ENCODE measurements at regions not wholly inside any gene's neighbourhood (a gene's known extent, or its start where the extent isn't known, plus 50 kb on each side); places are given as distances from the start of the nearest gene placed in this dataset.
"Not testable (repeated sequence)": the region's sequence is repeated elsewhere in the genome, so short reads cannot be mapped to it uniquely, and the experiment has no call there.

DNA sequence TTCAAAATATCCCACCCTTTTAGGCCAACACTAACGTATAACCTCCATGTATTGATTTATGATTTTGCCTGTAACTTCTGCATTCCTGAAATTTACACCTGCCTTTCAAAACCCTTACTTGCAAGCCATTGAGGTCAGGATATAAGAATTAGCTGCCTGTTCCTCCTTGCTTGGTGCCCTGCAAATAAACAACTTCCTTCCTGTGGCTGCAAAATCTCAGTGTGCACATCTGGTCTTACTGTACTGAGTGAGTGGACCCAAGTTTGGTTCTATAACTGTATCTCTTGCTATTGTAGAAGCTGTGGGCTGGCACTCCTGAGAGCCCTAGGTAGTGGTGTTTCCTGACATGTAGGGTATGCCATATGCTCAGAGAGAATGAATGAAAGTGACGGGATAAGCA is 191.1 kb upstream of the RASGRP1 start:
- ChIA-PET CTCF (no interaction called here), POLR2A (no interaction called here)
- Histone ChIP-seq H3K4me3 (ENCODE audit: low read length) (no peak overlapping the region), H3K36me3 (ENCODE audit: control insufficient read depth in 2 of 3, insufficient read depth in 3 of 3, low read length in 3 of 3) (no peaks in the 10 kb centered on the region), H3K27me3 (ENCODE audit: control insufficient read depth in 2 of 2, insufficient read depth in 2 of 2, low read length in 2 of 2) (no peaks in the 10 kb centered on the region), H3K9me3 (ENCODE audit: control insufficient read depth in 2 of 3, low read length in 3 of 3) (no peaks in the 10 kb centered on the region), H3K27ac (ENCODE audit: low read depth, low read length) (no peak overlapping the region), H3K4me1 (ENCODE audit: control insufficient read depth in 2 of 2, insufficient read depth in 2 of 2, low read length in 2 of 2) (no peaks in the 10 kb centered on the region)
- Mint-ChIP-seq H3K4me3 (no peak overlapping the region), H3K36me3 (no peaks in the 10 kb centered on the region), H3K4me1 (peaks cover 0 to 2% (median 0%) of the 10 kb centered on the region in 7 donors), H3K9me3 (peaks cover 0 to 1% (median 0%) of the 10 kb centered on the region in 11 donors), H3K27ac (no peak overlapping the region), H3K27me3 (peaks cover 38 to 53% (median 46%) of the 10 kb centered on the region in 5 donors)
- DNase-seq (no peak), ATAC-seq (no peak)
- intact Hi-C loops (cut with micrococcal nuclease), result no loop called here

DNA sequence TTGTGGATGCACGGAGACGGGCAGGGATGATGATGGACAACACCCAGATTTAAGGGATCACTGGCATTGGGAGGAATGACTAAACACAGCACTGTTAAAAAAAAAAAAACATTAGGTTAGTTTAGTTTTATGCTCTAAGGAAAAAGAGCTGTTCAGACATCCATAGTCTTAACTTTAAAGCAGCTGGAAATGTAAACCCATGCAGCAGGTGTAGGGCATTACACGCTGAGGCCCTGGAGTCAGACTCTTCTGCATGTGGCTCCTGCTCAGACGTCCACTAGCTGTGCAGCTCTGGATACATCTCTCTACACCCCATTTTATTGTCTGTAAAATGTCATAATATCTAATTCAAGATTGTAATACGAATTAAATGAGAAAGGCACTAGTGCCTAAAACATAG is 191.8 kb upstream of the RASGRP1 start:
- Mint-ChIP-seq H3K27me3 (peaks cover 31 to 49% (median 40%) of the 10 kb centered on the region in 5 donors), H3K4me3 (no peak overlapping the region), H3K27ac (no peak overlapping the region), H3K9me3 (peaks cover 0 to 1% (median 0%) of the 10 kb centered on the region in 11 donors), H3K36me3 (no peaks in the 10 kb centered on the region), H3K4me1 (peaks cover 0 to 2% (median 0%) of the 10 kb centered on the region in 7 donors)
- intact Hi-C loops (cut with micrococcal nuclease), result no loop called here
- H3K27ac ChIP-seq (ENCODE audit: low read depth, low read length), result no peak overlapping the region
- H3K36me3 ChIP-seq (ENCODE audit: control insufficient read depth in 2 of 3, insufficient read depth in 3 of 3, low read length in 3 of 3), result no peaks in the 10 kb centered on the region
- no peaks in the 10 kb centered on the region for H3K4me1 ChIP-seq (ENCODE audit: control insufficient read depth in 2 of 2, insufficient read depth in 2 of 2, low read length in 2 of 2)
- no peaks in the 10 kb centered on the region for H3K9me3 ChIP-seq (ENCODE audit: control insufficient read depth in 2 of 3, low read length in 3 of 3)
- H3K27me3 ChIP-seq (ENCODE audit: control insufficient read depth in 2 of 2, insufficient read depth in 2 of 2, low read length in 2 of 2), result no peaks in the 10 kb centered on the region
- CTCF ChIA-PET, result no interaction called here
- ATAC-seq (no peak), DNase-seq (no peak)
- POLR2A ChIA-PET, result no interaction called here
- no peak overlapping the region for H3K4me3 ChIP-seq (ENCODE audit: low read length)

DNA sequence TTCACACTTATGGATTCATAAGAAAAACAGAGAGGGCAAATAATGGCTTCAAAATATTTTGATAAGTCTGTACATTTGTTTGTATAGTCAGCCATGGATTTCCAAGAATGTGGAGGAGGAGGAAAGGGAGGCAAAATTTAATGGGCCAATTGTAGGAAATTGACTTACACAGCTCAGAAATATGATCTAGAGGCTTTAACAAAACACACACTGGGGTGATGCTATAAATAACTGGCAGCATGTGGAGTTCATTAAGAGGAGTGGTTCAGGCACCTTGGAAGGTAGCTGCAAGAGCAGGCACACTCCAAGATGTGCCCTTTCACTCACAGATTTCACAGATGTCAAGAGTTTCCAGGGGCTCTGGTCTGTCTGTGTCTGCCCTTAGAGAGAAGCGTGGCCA is 193.4 kb upstream of the RASGRP1 start:
- Histone ChIP-seq H3K36me3 (ENCODE audit: control insufficient read depth in 2 of 3, insufficient read depth in 3 of 3, low read length in 3 of 3) (no peaks in the 10 kb centered on the region), H3K27me3 (ENCODE audit: control insufficient read depth in 2 of 2, insufficient read depth in 2 of 2, low read length in 2 of 2) (no peaks in the 10 kb centered on the region), H3K9me3 (ENCODE audit: control insufficient read depth in 2 of 3, low read length in 3 of 3) (no peaks in the 10 kb centered on the region), H3K4me3 (ENCODE audit: low read length) (no peak overlapping the region), H3K27ac (ENCODE audit: low read depth, low read length) (no peak overlapping the region), H3K4me1 (ENCODE audit: control insufficient read depth in 2 of 2, insufficient read depth in 2 of 2, low read length in 2 of 2) (no peaks in the 10 kb centered on the region)
- intact Hi-C loops (cut with micrococcal nuclease), result no loop called here
- Mint-ChIP-seq H3K27ac (no peak overlapping the region), H3K4me3 (no peak overlapping the region), H3K27me3 (peaks cover 24 to 43% (median 40%) of the 10 kb centered on the region in 5 donors), H3K36me3 (no peaks in the 10 kb centered on the region), H3K4me1 (peaks cover 0 to 2% (median 0%) of the 10 kb centered on the region in 7 donors), H3K9me3 (peaks cover 0 to 1% (median 0%) of the 10 kb centered on the region in 11 donors)
- POLR2A ChIA-PET, result no interaction called here
- CTCF ChIA-PET, result no interaction called here
- DNase-seq (no peak), ATAC-seq (no peak)

DNA sequence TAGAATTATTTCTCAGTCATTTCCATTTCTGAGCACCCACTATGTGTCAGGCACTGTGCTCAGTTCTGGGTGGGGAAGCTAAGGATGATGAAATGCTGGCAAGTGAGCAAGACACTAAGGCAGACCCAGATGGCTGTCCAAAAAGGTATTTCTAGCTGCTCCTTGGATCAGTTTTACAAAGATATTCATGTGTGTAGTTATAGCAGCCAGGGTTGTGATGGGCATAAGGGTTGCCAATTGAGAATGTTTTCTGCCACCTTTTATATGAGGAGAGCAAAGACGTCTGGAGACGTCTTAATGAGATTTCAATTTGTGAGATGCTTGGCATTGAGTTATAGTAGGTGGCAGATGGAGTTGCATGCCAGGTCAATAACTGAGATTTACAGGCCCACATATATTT is 197.1 kb upstream of the RASGRP1 start:
- POLR2A ChIA-PET, result no interaction called here
- no peaks in the 10 kb centered on the region for H3K9me3 ChIP-seq (ENCODE audit: control insufficient read depth in 2 of 3, low read length in 3 of 3)
- no peaks in the 10 kb centered on the region for H3K27me3 ChIP-seq (ENCODE audit: control insufficient read depth in 2 of 2, insufficient read depth in 2 of 2, low read length in 2 of 2)
- intact Hi-C loops (cut with micrococcal nuclease), result no loop called here
- no peaks in the 10 kb centered on the region for H3K4me1 Mint-ChIP-seq
- H3K27ac ChIP-seq (ENCODE audit: low read depth, low read length), result no peak overlapping the region
- no peaks in the 10 kb centered on the region for H3K4me1 ChIP-seq (ENCODE audit: control insufficient read depth in 2 of 2, insufficient read depth in 2 of 2, low read length in 2 of 2)
- peaks cover 0 to 2% (median 0%) of the 10 kb centered on the region in 11 donors for H3K9me3 Mint-ChIP-seq
- H3K27ac Mint-ChIP-seq, result no peak overlapping the region
- DNase-seq (no peak), ATAC-seq (no peak)
- H3K36me3 Mint-ChIP-seq, result no peaks in the 10 kb centered on the region
- H3K36me3 ChIP-seq (ENCODE audit: control insufficient read depth in 2 of 3, insufficient read depth in 3 of 3, low read length in 3 of 3), result no peaks in the 10 kb centered on the region
- CTCF ChIA-PET, result no interaction called here
- no peak overlapping the region for H3K4me3 ChIP-seq (ENCODE audit: low read length)
- no peak overlapping the region for H3K4me3 Mint-ChIP-seq
- peaks cover 0 to 29% (median 23%) of the 10 kb centered on the region in 5 donors for H3K27me3 Mint-ChIP-seq

DNA sequence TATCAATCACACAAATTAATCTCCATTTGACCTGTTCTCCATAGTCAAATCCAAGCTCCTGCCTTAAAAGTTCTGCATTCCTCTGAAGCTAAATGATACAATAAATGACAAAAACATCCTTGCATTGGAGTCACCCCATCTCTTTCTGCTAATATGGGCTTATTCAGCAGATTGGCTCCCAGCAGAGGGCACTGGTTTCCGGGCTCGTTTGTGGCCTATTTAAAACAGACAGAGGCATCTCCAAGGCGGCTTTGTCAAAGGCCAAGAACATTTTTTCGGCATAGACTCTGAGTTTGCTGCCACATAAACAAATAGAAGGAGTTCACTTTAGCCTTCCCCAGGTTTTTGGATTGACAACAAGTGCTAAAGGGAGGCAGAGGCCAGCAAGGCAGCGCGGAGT is 204.4 kb upstream of the RASGRP1 start:
- no peak overlapping the region for H3K4me3 Mint-ChIP-seq

DNA sequence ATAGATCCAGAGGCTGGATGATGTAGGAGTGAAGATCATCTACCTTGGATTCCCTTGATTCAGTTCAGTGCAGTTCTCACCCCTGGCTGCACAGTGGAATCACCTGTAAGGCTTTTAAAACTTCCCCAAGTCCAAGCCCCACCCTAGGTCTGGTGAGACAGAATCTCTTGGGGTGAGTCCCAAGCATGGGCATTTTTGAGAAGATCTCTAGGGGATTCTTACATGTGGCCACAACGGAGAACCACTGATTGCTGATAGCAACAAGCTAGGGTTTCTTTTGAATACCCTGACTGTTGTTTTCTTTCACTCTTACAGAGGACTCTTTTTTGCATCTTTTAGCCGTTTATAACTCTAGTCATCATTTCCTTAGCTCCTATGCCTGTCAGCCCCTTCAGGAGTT is 204.9 kb upstream of the RASGRP1 start:
- no peaks in the 10 kb centered on the region for H3K4me1 ChIP-seq (ENCODE audit: control insufficient read depth in 2 of 2, insufficient read depth in 2 of 2, low read length in 2 of 2)
- Mint-ChIP-seq H3K27ac (no peak overlapping the region), H3K36me3 (no peaks in the 10 kb centered on the region), H3K9me3 (peaks cover 0 to 6% (median 2%) of the 10 kb centered on the region in 11 donors), H3K27me3 (peaks cover 0 to 22% (median 11%) of the 10 kb centered on the region in 5 donors), H3K4me3 (no peak overlapping the region), H3K4me1 (no peaks in the 10 kb centered on the region)
- no peak for ATAC-seq
- no peak overlapping the region for H3K27ac ChIP-seq (ENCODE audit: low read depth, low read length)
- intact Hi-C loops (cut with micrococcal nuclease), result no loop called here
- no peaks in the 10 kb centered on the region for H3K27me3 ChIP-seq (ENCODE audit: control insufficient read depth in 2 of 2, insufficient read depth in 2 of 2, low read length in 2 of 2)
- CTCF ChIA-PET, result no interaction called here
- no peaks in the 10 kb centered on the region for H3K9me3 ChIP-seq (ENCODE audit: control insufficient read depth in 2 of 3, low read length in 3 of 3)
- H3K4me3 ChIP-seq (ENCODE audit: low read length), result no peak overlapping the region
- H3K36me3 ChIP-seq (ENCODE audit: control insufficient read depth in 2 of 3, insufficient read depth in 3 of 3, low read length in 3 of 3), result no peaks in the 10 kb centered on the region
- POLR2A ChIA-PET, result no interaction called here
- DNase-seq, result no peak

More for the DNA sequence above, 204.4 kb upstream of the RASGRP1 start:
- Mint-ChIP-seq H3K36me3 (no peaks in the 10 kb centered on the region), H3K27ac (no peak overlapping the region), H3K27me3 (peaks cover 0 to 19% (median 8%) of the 10 kb centered on the region in 5 donors), H3K9me3 (peaks cover 0 to 2% (median 0%) of the 10 kb centered on the region in 11 donors), H3K4me1 (no peaks in the 10 kb centered on the region)
- Histone ChIP-seq H3K36me3 (ENCODE audit: control insufficient read depth in 2 of 3, insufficient read depth in 3 of 3, low read length in 3 of 3) (no peaks in the 10 kb centered on the region), H3K27ac (ENCODE audit: low read depth, low read length) (no peak overlapping the region), H3K27me3 (ENCODE audit: control insufficient read depth in 2 of 2, insufficient read depth in 2 of 2, low read length in 2 of 2) (no peaks in the 10 kb centered on the region), H3K4me1 (ENCODE audit: control insufficient read depth in 2 of 2, insufficient read depth in 2 of 2, low read length in 2 of 2) (no peaks in the 10 kb centered on the region), H3K4me3 (ENCODE audit: low read length) (no peak overlapping the region), H3K9me3 (ENCODE audit: control insufficient read depth in 2 of 3, low read length in 3 of 3) (no peaks in the 10 kb centered on the region)
- intact Hi-C loops (cut with micrococcal nuclease), result no loop called here
- ChIA-PET CTCF (no interaction called here), POLR2A (no interaction called here)
- no peak for DNase-seq
- ATAC-seq, result no peak

DNA sequence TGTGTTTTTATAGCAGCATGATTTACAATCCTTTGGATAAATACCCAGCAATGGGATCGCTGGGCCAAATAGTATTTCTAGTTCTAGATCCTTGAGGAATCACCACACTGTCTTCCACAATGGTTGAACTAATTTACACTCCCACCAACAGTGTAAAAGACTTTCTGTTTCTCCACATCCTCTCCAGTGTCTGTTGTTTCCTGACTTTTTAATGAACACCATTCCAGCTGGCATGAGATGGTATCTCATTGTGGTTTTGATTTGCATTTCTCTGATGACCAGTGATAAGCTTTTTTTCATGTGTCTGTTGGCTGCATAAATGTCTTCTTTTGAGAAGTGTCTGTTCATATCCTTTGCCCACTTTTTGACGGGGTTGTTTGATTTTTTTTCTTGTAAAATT is 209.5 kb upstream of the RASGRP1 start:
- H3K4me3 ChIP-seq (ENCODE audit: low read length); H3K27me3 ChIP-seq (ENCODE audit: control insufficient read depth in 2 of 2, insufficient read depth in 2 of 2, low read length in 2 of 2); POLR2A ChIA-PET; intact Hi-C loops (cut with micrococcal nuclease); H3K9me3 ChIP-seq (ENCODE audit: control insufficient read depth in 2 of 3, low read length in 3 of 3); H3K4me1 ChIP-seq (ENCODE audit: control insufficient read depth in 2 of 2, insufficient read depth in 2 of 2, low read length in 2 of 2); CTCF ChIA-PET; H3K4me3 Mint-ChIP-seq; H3K4me1 Mint-ChIP-seq; H3K27ac Mint-ChIP-seq; H3K27ac ChIP-seq (ENCODE audit: low read depth, low read length); ATAC-seq; DNase-seq; H3K36me3 ChIP-seq (ENCODE audit: control insufficient read depth in 2 of 3, insufficient read depth in 3 of 3, low read length in 3 of 3); H3K36me3 Mint-ChIP-seq: not testable (repeated sequence)
- peaks cover 0 to 12% (median 4%) of the 10 kb centered on the region in 11 donors for H3K9me3 Mint-ChIP-seq
- H3K27me3 Mint-ChIP-seq, result peaks cover 15 to 33% (median 24%) of the 10 kb centered on the region in 5 donors
